ENCODE measurements at regions not wholly inside any gene's neighbourhood (a gene's known extent, or its start where the extent isn't known, plus 50 kb on each side); places are given as distances from the start of the nearest gene placed in this dataset.

DNA sequence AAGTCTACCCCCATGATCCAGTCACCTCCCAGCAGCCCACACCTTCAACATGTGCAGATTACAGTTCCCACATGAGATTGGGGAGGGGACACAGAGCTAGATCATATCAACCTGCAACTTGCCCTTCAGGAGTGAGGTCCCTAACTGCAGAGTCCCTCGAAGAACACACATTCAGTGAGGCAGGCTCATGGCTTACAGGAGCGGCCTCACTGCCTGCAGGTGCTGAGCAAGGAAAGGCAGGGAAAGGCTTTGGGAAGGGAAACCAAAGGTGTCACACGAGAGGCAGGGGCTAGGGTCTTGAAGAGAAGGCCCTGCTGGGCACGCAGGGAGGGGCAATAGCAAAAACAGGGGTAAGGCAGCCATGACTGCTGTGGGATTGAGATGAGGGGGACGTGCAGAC, 182.4 kb upstream of the CHRNA7 start:
- H3K4me3 ChIP-seq (replicated peaks; ENCODE audit: low read depth, low read length), result no peak overlapping the region
- no peak for DNase-seq (ENCODE audit: low read depth)
- TF ChIP-seq, protein P1, sequence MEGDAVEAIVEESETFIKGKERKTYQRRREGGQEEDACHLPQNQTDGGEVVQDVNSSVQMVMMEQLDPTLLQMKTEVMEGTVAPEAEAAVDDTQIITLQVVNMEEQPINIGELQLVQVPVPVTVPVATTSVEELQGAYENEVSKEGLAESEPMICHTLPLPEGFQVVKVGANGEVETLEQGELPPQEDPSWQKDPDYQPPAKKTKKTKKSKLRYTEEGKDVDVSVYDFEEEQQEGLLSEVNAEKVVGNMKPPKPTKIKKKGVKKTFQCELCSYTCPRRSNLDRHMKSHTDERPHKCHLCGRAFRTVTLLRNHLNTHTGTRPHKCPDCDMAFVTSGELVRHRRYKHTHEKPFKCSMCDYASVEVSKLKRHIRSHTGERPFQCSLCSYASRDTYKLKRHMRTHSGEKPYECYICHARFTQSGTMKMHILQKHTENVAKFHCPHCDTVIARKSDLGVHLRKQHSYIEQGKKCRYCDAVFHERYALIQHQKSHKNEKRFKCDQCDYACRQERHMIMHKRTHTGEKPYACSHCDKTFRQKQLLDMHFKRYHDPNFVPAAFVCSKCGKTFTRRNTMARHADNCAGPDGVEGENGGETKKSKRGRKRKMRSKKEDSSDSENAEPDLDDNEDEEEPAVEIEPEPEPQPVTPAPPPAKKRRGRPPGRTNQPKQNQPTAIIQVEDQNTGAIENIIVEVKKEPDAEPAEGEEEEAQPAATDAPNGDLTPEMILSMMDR (IDR thresholded peaks at IDR 0.05; ENCODE audit: low read length, missing control alignments), result no peak

DNA sequence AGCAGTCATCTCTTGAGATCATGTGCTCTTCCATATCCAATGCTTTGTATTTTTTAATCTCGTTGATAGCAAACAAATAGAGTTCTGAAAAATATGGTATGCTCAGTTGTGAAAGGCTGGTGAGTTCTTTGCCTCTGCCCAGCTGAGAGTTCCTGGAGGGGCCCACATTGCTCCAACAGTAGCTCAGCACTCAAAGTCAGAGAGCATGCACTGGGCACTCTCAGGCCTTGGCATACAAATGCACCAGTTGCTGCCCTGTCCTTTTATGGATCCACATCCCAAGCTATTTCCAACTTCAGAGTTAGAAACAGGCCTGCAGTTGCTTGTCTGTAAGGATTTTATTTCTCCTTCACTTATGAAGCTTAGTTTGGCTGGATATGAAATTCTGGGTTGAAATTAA, 181.7 kb upstream of the CHRNA7 start:
- TF ChIP-seq, protein P1 (IDR thresholded peaks at IDR 0.05; ENCODE audit: low read length, missing control alignments), result no peak
- no peak for DNase-seq (ENCODE audit: low read depth)
- H3K4me3 ChIP-seq (replicated peaks; ENCODE audit: low read depth, low read length), result no peak overlapping the region

DNA sequence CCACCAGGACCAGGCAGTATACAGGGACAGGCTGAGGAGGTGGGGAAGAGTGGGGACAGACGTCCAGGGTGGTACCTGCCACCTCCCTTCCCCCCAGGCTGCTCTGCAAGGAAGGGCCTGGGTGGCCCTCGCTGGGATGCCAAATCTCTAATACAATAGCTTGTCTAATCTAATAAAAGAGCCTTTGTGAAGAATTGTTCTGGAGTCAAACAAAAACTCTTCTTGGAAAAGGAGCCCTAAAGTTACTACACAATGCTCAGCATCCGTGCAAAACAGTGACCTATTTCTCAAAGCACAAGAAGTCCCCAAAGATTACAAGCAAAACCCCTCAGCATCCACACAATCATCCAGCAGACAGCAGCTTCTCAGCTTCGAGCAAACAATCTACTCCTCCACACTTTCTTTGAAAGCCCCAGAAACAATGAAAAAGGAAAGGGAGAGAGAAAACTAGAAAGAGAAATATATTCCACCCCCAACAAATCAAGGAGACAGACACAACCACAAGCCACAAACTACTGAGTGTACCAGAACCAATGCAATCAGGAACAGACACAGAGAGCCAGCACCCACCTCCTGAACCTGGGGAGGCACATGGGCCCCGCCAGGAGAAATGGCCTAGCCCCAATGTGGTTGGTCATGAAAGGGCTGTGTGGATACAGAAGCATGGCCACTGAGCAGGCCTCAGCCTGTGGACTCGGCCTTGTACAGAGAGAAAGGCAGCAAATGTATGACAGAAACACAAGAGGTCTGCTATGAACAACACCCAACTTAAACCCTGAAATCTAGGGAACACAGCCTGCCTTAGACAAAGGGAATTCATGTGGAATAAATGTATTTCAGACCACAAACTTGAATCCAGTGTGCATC, 177.1 kb upstream of the CHRNA7 start:
- no peak overlapping the region for H3K4me3 ChIP-seq (replicated peaks; ENCODE audit: low read depth, low read length)
- no peak for DNase-seq (ENCODE audit: low read depth)
- TF ChIP-seq, protein P1 (IDR thresholded peaks at IDR 0.05; ENCODE audit: low read length, missing control alignments), result no peak

DNA sequence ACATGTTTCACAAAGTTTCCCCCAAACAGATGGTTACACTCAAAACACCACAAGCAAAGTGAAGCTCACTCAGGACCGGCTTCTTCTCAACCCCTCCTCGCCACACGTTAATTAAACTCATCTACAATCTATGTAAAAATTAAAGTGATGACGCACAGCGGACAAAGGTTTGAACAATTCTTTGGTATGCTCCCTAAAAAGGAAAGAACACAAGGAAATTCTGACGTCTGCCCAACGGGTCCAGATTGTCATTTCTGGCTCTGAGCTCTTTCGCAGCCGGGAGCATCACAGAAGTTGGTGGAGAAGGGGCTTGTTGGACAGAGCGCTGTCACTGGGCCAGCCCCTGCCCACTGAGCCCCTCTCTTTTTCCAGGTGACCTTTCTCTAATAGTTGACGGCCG, 173.7 kb upstream of the CHRNA7 start:
- TF ChIP-seq, protein P1 (IDR thresholded peaks at IDR 0.05; ENCODE audit: low read length, missing control alignments), result no peak

DNA sequence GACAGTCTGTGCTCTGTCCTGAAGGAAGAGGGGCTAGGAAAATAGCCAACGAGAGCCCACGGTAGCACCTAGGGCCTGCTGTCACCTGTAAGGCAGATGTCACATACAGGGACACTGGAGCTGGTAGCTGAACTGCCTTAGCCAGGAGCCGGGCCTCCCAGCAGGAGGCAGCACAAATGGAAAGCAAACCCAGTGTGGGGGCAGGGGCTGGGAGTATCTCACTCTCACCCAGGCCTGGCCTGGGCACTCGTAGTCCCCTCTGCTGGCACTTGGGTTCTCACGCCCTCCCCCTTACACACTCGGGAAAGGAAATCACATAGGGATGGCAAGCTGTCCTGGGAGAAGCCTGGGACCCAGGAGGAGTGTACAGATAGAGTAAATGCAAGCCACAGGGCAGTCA, 173.1 kb upstream of the CHRNA7 start:
- H3K4me3 ChIP-seq (replicated peaks; ENCODE audit: low read depth, low read length), result no peak overlapping the region
- TF ChIP-seq, protein P1 (IDR thresholded peaks at IDR 0.05; ENCODE audit: low read length, missing control alignments), result no peak
- DNase-seq (ENCODE audit: low read depth), result no peak

More for the DNA sequence above, 173.7 kb upstream of the CHRNA7 start:
- no peak overlapping the region for H3K4me3 ChIP-seq (replicated peaks; ENCODE audit: low read depth, low read length)
- no peak for DNase-seq (ENCODE audit: low read depth)

DNA sequence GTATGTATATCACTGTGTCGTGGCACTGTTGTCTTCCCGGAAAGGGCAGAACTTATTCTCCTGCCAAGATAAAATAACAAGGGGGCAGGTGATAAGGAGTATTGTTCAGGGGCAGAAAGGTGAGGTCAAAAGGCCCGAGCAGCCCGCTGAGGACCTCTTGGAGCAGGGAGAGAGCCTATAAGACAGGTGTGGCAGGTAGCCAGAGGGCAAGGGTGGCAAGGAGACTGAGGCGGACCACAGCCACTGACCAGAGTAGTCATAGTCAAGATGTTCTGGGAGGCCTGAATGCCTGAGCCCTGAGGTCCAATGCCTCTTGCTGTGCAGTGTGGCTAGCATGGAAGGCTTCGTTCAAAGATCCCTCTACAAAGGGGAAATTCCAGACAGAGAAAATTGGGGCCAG, 172.3 kb upstream of the CHRNA7 start:
- H3K4me3 ChIP-seq (replicated peaks; ENCODE audit: low read depth, low read length), result no peak overlapping the region
- DNase-seq (ENCODE audit: low read depth), result no peak
- TF ChIP-seq, protein P1 (IDR thresholded peaks at IDR 0.05; ENCODE audit: low read length, missing control alignments), result no peak

DNA sequence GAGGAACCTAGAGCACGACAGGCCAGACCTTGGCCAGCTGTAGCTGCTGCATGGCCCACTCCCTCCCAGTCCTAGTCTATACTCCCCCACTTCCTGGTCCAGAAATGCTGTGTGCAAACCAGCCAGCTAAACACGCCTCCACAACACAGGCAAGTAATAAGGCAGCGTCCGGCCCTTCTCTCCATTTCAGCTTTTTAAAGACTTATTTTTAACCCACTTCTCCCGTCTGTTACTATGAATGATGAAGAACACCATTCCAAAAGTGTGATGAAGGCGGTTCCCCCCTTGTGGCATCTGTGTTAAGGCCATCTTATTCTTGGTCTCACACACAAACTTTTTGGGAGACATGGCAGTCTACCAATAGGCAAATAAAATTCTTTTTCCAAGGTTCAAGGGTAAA, 164.1 kb upstream of the CHRNA7 start:
- DNase-seq (ENCODE audit: low read depth), result no peak
- no peak overlapping the region for H3K4me3 ChIP-seq (replicated peaks; ENCODE audit: low read depth, low read length)
- TF ChIP-seq, protein P1 (IDR thresholded peaks at IDR 0.05; ENCODE audit: low read length, missing control alignments), result no peak
